GM12891 (cell line): ENCODE measurements at regions not wholly inside any gene's neighbourhood (a gene's known extent, or its start where the extent isn't known, plus 50 kb on each side); places are given as distances from the start of the nearest gene placed in this dataset.

ENCODE experiments used
- POLR2A ChIP-seq: IDR thresholded peaks from 2 replicates; pipeline ENCODE4 v1.6.1; 2011; ENCODE audit warnings: low read depth, low read length, control low read depth
- POLR2AphosphoS5 ChIP-seq: IDR thresholded peaks from 2 replicates; pipeline ENCODE4 v1.6.1; 2011; ENCODE audit warnings: low read depth, low read length, control low read depth
- TAF1 ChIP-seq: IDR thresholded peaks from 2 replicates; pipeline ENCODE4 v1.6.1; 2011; ENCODE audit warnings: low read depth, low read length, control low read depth

GRCh38 chr6:141963543-141964295 is 169.0 kb upstream of the GJE1 start:
- no peak for TF ChIP-seq POLR2AphosphoS5
- no peak for TF ChIP-seq POLR2A
- no peak for TF ChIP-seq TAF1
